GM12878 (cell line): ENCODE measurements at regions not wholly inside any gene's neighbourhood (a gene's known extent, or its start where the extent isn't known, plus 50 kb on each side); places are given as distances from the start of the nearest gene placed in this dataset.
"Not testable (repeated sequence)": the region's sequence is repeated elsewhere in the genome, so short reads cannot be mapped to it uniquely, and the experiment has no call there.

Experiments used
- ATAC-seq: fragments of 200-7000 bp; cut with Tn5 transposase; 3 replicates; pipeline ENCODE4 v1.9.1; 2020; ENCODE audit warnings: mild to moderate bottlenecking, moderate library complexity
- BruUV-seq: library from RNA; stranded (reverse); fragments of 400-500 nt; replicated peaks from 2 replicates; lab custom pipeline; 2021; lab: Mats Ljungman, UMichigan
- CTCF ChIA-PET: fragments of 300-600 bp; sonication (Branson Sonifier 250); formaldehyde crosslinking; extraction: SDS; loops from one replicate; lab custom pipeline; 2021; ENCODE audit warnings: inconsistent platforms; lab: Yijun Ruan, JAX
- POLR2A ChIA-PET: fragments of 350-600 bp; formaldehyde crosslinking; extraction: SDS; loops from one replicate; lab custom pipeline; 2021; ENCODE audit warnings: inconsistent platforms; lab: Charles Lee
- RAD21 ChIA-PET: fragments of 300-600 bp; sonication (Branson Sonifier 250); formaldehyde crosslinking; loops from one replicate; lab custom pipeline; 2023; ENCODE audit warnings: antibody characterized with exemption; ENCODE audit not compliant: unreplicated experiment; lab: Charles Lee
- SMC1A ChIA-PET: fragments of 300-600 bp; sonication (Branson Sonifier 250); formaldehyde crosslinking; loops from one replicate; lab custom pipeline; 2023; ENCODE audit not compliant: unreplicated experiment, uncharacterized antibody; lab: Charles Lee
- DNase-seq: peaks from one replicate; pipeline ENCODE4 v3.0.0-alpha.2; 2011; ENCODE audit warnings: low read depth, low spot score
- FAIRE-seq: peaks from 3 replicates; lab custom pipeline; 2011; peaks lifted over from hg19 to GRCh38; lab: Jason Lieb, UNC
- H2AFZ ChIP-seq: 2 replicates; pipeline ENCODE4 v1.6.0; 2011; ENCODE audit warnings: low read depth, low read length, control low read depth; ENCODE audit not compliant: control insufficient read depth
- H3K27ac ChIP-seq: 2 replicates; pipeline ENCODE4 v1.5.1; 2011; ENCODE audit warnings: control low read depth; ENCODE audit not compliant: control insufficient read depth, insufficient read depth
- H3K27me3 ChIP-seq, 2 experiments: replicated peaks in 1 of 2; 2 replicates each; pipeline versions ENCODE4 v1.6.0 to v1.6.1; 2011; ENCODE audit warnings: low read length in 1 of 2; ENCODE audit not compliant: control insufficient read depth in 2 of 2, insufficient read depth in 2 of 2
- H3K36me3 ChIP-seq, 2 experiments: 2 replicates each; pipeline ENCODE4 v1.5.1; 2011; ENCODE audit warnings: low read length in 1 of 2; ENCODE audit not compliant: control insufficient read depth in 2 of 2, insufficient read depth in 2 of 2
- H3K4me1 ChIP-seq: 2 replicates; pipeline ENCODE4 v1.6.1; 2011; ENCODE audit warnings: mild to moderate bottlenecking, low read length, moderate library complexity, mixed read lengths; ENCODE audit not compliant: control insufficient read depth, insufficient read depth
- H3K4me2 ChIP-seq: 2 replicates; pipeline ENCODE4 v1.6.0; 2011; ENCODE audit warnings: control low read depth; ENCODE audit not compliant: control insufficient read depth, insufficient read depth
- H3K4me3 ChIP-seq: fragments of 200-600 bp; sonication (generic); 2 replicates; pipeline ENCODE4 v1.5.1; 2016
- H3K79me2 ChIP-seq: 2 replicates; pipeline ENCODE4 v1.6.0; 2011; ENCODE audit warnings: low read length; ENCODE audit not compliant: control insufficient read depth, insufficient read depth
- H3K9ac ChIP-seq: 2 replicates; pipeline ENCODE4 v1.8.0; 2011; ENCODE audit warnings: low read length, control low read depth, mixed read lengths; ENCODE audit not compliant: control insufficient read depth, insufficient read depth
- H3K9me3 ChIP-seq: replicated peaks from 3 replicates; pipeline ENCODE4 v1.5.1; 2011; ENCODE audit warnings: mild to moderate bottlenecking, low read length; ENCODE audit not compliant: control insufficient read depth, insufficient read depth
- H4K20me1 ChIP-seq: 2 replicates; pipeline ENCODE4 v1.6.0; 2011; ENCODE audit not compliant: control insufficient read depth, insufficient read depth
- CHD1 ChIP-seq: IDR thresholded peaks from 2 replicates; pipeline ENCODE4 v1.6.1; 2012; ENCODE audit warnings: low read depth, low read length, improper control_type of control experiment
- CREB1 ChIP-seq: IDR thresholded peaks from 2 replicates; pipeline ENCODE4 v1.6.1; 2012; ENCODE audit warnings: low read depth, mild to moderate bottlenecking, inconsistent platforms
- CUX1 ChIP-seq: IDR thresholded peaks from 2 replicates; pipeline ENCODE4 v1.6.1; 2012; ENCODE audit warnings: improper control_type of control experiment, low read depth, low read length; ENCODE audit not compliant: insufficient replicate concordance
- ESRRA ChIP-seq: IDR thresholded peaks from 2 replicates; pipeline ENCODE4 v1.6.1; 2012; ENCODE audit warnings: mild to moderate bottlenecking, low read length, improper control_type of control experiment
- GATAD2B ChIP-seq: fragments of 450-650 bp; conservative IDR thresholded peaks from 2 replicates; pipeline ENCODE4 v1.6.1; 2017; ENCODE audit warnings: low read depth, mild to moderate bottlenecking, moderate library complexity
- JUNB ChIP-seq: IDR thresholded peaks from 2 replicates; pipeline ENCODE4 v1.6.1; 2016; ENCODE audit warnings: antibody characterized with exemption, mild to moderate bottlenecking
- KAT2A ChIP-seq: conservative IDR thresholded peaks from 2 replicates; pipeline ENCODE4 v1.6.1; 2011; ENCODE audit warnings: low read depth, low read length; ENCODE audit not compliant: control insufficient read depth
- KDM1A ChIP-seq: fragments of 200-600 bp; sonication (generic); IDR thresholded peaks from 2 replicates; pipeline ENCODE4 v1.6.1; 2016; ENCODE audit warnings: borderline replicate concordance
- PRDM15 ChIP-seq: fragments of 450-650 bp; formaldehyde crosslinking; IDR thresholded peaks from 2 replicates; pipeline ENCODE4 v1.4.0; 2020; ENCODE audit warnings: mild to moderate bottlenecking, moderate library complexity
- YY1 ChIP-seq: IDR thresholded peaks from 2 replicates; pipeline ENCODE4 v1.6.1; 2011; ENCODE audit warnings: low read depth, mild to moderate bottlenecking, low read length
- WGBS: methylation state at CpG from one replicate; pipeline ENCODE4 v1.1.6; 2016; ENCODE audit warnings: low lambda C conversion rate; ENCODE audit not compliant: insufficient replicate concordance, insufficient coverage; ENCODE audit errors: missing lambda C conversion rate; 5-methylcytosine and 5-hydroxymethylcytosine counted together
- in situ Hi-C: fragments of 300-500 bp; cut with MboI; formaldehyde crosslinking; loops from 9 replicates; pipeline ENCODE4 v1.14.3; 2018; ENCODE audit warnings: mixed read lengths
- intact Hi-C: fragments of 100-400 bp; cut with micrococcal nuclease; formaldehyde crosslinking; loops from one replicate; pipeline ENCODE4 v1.14.2; 2022; ENCODE audit not compliant: unreplicated experiment

DNA sequence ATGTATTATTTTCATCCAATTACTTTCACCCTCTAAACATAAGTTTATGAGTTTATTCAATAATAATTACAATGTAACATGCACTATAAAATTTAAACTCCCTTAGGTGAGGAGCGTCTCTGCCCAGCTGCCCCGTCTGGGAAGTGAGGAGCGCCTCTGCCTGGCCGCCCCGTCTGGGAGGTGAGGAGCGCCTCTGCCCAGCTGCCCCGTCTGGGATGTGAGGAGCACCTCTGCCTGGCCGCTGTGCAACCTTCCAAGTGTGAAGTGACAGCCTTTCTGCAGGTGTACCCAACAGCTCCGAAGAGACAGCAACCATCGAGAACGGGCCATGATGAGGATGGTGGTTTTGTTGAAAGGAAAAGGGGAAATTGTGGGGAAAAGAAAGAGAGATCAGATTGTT is 618.9 kb upstream of the GHITM start:
- SMC1A ChIA-PET, H3K79me2 ChIP-seq, intact Hi-C loops, H3K4me3 ChIP-seq, H3K27me3 ChIP-seq, CTCF ChIA-PET, H3K36me3 ChIP-seq, H3K9ac ChIP-seq, BruUV-seq, POLR2A ChIA-PET, DNase-seq, in situ Hi-C loops, RAD21 ChIA-PET, H3K9me3 ChIP-seq, FAIRE-seq, H2AFZ ChIP-seq, H4K20me1 ChIP-seq, H3K4me2 ChIP-seq, H3K4me1 ChIP-seq, H3K27ac ChIP-seq, ATAC-seq: not testable (repeated sequence)
- WGBS, result 76% methylated on average over 11 of the region's 11 CpGs

DNA sequence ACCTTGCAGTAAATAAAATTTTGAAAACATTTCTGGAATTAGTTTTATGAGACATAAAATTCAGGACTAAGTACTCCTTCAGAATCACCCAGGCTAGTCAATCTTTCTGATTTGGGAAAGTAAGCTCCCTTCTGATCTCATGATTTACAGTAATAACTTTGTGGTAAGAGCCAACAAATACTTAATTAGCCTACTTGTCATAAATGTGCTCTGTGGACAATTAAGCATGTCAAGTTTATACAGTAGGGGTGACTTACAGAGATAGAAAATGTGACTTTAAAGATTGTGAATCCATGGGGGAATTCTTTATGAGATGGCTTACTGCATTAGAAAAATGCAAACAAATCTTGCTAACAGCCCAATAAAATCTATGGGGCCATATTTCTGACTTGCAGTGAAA is 616.9 kb upstream of the GHITM start:
- no TSS peak for BruUV-seq
- Histone ChIP-seq H4K20me1 (no peaks in the 10 kb centered on the region), H3K4me1 (no peaks in the 10 kb centered on the region), H3K9me3 (no peaks in the 10 kb centered on the region; the same call in 2 of the 3 replicates), H3K79me2 (no peaks in the 10 kb centered on the region), H3K9ac (no peak overlapping the region), H3K27ac (no peak overlapping the region), H2AFZ (no peak overlapping the region), H3K4me3 (no peak overlapping the region), H3K4me2 (no peak overlapping the region), H3K27me3 (no peaks in the 10 kb centered on the region), H3K36me3 (no peaks in the 10 kb centered on the region)
- in situ Hi-C loops (no loop called here), intact Hi-C loops (no loop called here)
- SMC1A ChIA-PET, result interaction anchor here (0.6 kb wide), 1 partner anchor 91 kb away, joined by 3 read pairs; no protein-coding TSS in a partner anchor
- FAIRE-seq (no peak), ATAC-seq (no peak), DNase-seq (no peak)
- POLR2A ChIA-PET, result no interaction called here
- RAD21 ChIA-PET, result no interaction called here
- CTCF ChIA-PET, result interaction anchor here (1.0 kb wide), 1 partner anchor 348 kb away, joined by 3 read pairs; no protein-coding TSS in a partner anchor
- TF ChIP-seq CUX1 (no peak), JUNB (no peak), PRDM15 (CRISPR knock-in tag) (no peak), CREB1 (no peak), KAT2A (no peak), YY1 (no peak), GATAD2B (no peak), CHD1 (no peak), ESRRA (no peak), KDM1A (no peak)
